HCT116 (cell line): ENCODE measurements at regions not wholly inside any gene's neighbourhood (a gene's known extent, or its start where the extent isn't known, plus 50 kb on each side); places are given as distances from the start of the nearest gene placed in this dataset.

Source experiments
- ATAC-seq: fragments of 200-7000 bp; cut with Tn5 transposase; 2 replicates; pipeline ENCODE4 v1.9.1; 2020; ENCODE audit warnings: mild to moderate bottlenecking, moderate library complexity
- BruUV-seq: library from RNA; stranded (reverse); fragments of 400-500 nt; replicated peaks from 2 replicates; lab custom pipeline; 2021; lab: Mats Ljungman, UMichigan
- CTCF ChIA-PET: fragments of 300-600 bp; sonication (Branson Sonifier 250); formaldehyde crosslinking; loops from one replicate; lab custom pipeline; 2021; ENCODE audit warnings: antibody characterized with exemption; lab: Charles Lee
- POLR2A ChIA-PET: fragments of 300-600, 350-600 bp; sonication (Branson Sonifier 250); formaldehyde crosslinking; loops from one replicate; lab custom pipeline; 2021; ENCODE audit warnings: antibody characterized with exemption; lab: Charles Lee
- RAD21 ChIA-PET, 2 experiments: fragments of 300-600 bp; sonication (Branson Sonifier 250); formaldehyde crosslinking; loops; one replicate each; lab custom pipeline; 2023; ENCODE audit warnings: low total read pairs in 2 of 2; ENCODE audit not compliant: uncharacterized antibody in 2 of 2, unreplicated experiment in 2 of 2, low non-redundant PET in 1 of 2; lab: Charles Lee
- DNase-seq: peaks from one replicate; pipeline ENCODE4 v3.0.0-alpha.2; 2010; ENCODE audit warnings: low read depth, low spot score
- H2AFZ ChIP-seq: fragments of 200-600 bp; shearing (Covaris generic), sonication (generic); 2 replicates; pipeline ENCODE4 v1.6.1; 2017; ENCODE audit warnings: low read depth, mixed run types, mixed read lengths, antibody characterized with exemption, low read length; ENCODE audit not compliant: poor library complexity, severe bottlenecking
- H3K27ac ChIP-seq: 2 replicates; pipeline ENCODE4 v1.5.1; 2012; ENCODE audit warnings: low read depth, low read length
- H3K27me3 ChIP-seq: fragments of 200-600 bp; sonication (generic); 2 replicates; pipeline ENCODE4 v1.6.1; 2016; ENCODE audit warnings: mixed run types, low read length, mixed read lengths; ENCODE audit not compliant: insufficient read depth
- H3K36me3 ChIP-seq, 2 experiments: fragments of 200-500 bp in 1 of 2; fragments of 200-600 bp in 1 of 2; sonication (Bioruptor generic) in 1 of 2; sonication (generic) in 1 of 2; 2 replicates each; pipeline versions ENCODE4 v1.5.1 to v1.6.1; 2014 to 2016; ENCODE audit warnings: low read length in 2 of 2, inconsistent platforms in 1 of 2, mixed read lengths in 1 of 2, mixed run types in 1 of 2; ENCODE audit not compliant: insufficient read depth in 2 of 2, control insufficient read depth in 1 of 2
- H3K4me1 ChIP-seq, 2 experiments: fragments of 200-600 bp in 1 of 2; sonication (generic) in 1 of 2; 2 replicates each; pipeline versions ENCODE4 v1.5.1 to v1.6.1; 2012 to 2017; ENCODE audit warnings: low read length in 2 of 2, inconsistent platforms in 1 of 2, mild to moderate bottlenecking in 1 of 2, mixed read lengths in 1 of 2, mixed run types in 1 of 2, moderate library complexity in 1 of 2; ENCODE audit not compliant: insufficient read depth in 2 of 2, control insufficient read depth in 1 of 2
- H3K4me2 ChIP-seq: fragments of 200-600 bp; sonication (generic); 2 replicates; pipeline ENCODE4 v1.6.1; 2017; ENCODE audit warnings: mixed run types, low read length, mixed read lengths
- H3K4me3 ChIP-seq, 2 experiments: fragments of 200-600 bp in 1 of 2; sonication (generic) in 1 of 2; replicated peaks in 1 of 2; 2 replicates each; pipeline ENCODE4 v1.5.1; 2011 to 2016; ENCODE audit warnings: low read length in 2 of 2, control low read depth in 1 of 2, low read depth in 1 of 2, mild to moderate bottlenecking in 1 of 2, mixed read lengths in 1 of 2, mixed run types in 1 of 2
- H3K79me2 ChIP-seq: fragments of 200-600 bp; sonication (generic); 2 replicates; pipeline ENCODE4 v1.6.1; 2017; ENCODE audit warnings: mild to moderate bottlenecking, mixed run types, low read length, moderate library complexity, mixed read lengths; ENCODE audit not compliant: insufficient read depth
- H3K9ac ChIP-seq: fragments of 200-600 bp; sonication (generic); 2 replicates; pipeline ENCODE4 v1.6.1; 2016; ENCODE audit warnings: low read length, mixed read lengths
- H3K9me2 ChIP-seq: fragments of 200-600 bp; sonication (generic), shearing (Covaris generic); 2 replicates; pipeline ENCODE4 v1.6.1; 2017; ENCODE audit warnings: mixed run types, mild to moderate bottlenecking, moderate library complexity; ENCODE audit not compliant: insufficient read depth
- H3K9me3 ChIP-seq, 2 experiments: fragments of 200-500 bp in 1 of 2; fragments of 200-600 bp in 1 of 2; sonication (Bioruptor generic) in 1 of 2; sonication (generic) in 1 of 2; 2 replicates each; pipeline ENCODE4 v1.6.1; 2014 to 2017; ENCODE audit warnings: low read length in 2 of 2, mixed read lengths in 2 of 2, inconsistent platforms in 1 of 2, low read depth in 1 of 2, mild to moderate bottlenecking in 1 of 2, mixed run types in 1 of 2, moderate library complexity in 1 of 2; ENCODE audit not compliant: control insufficient read depth in 1 of 2, insufficient read depth in 1 of 2
- H4K20me1 ChIP-seq: fragments of 200-600 bp; sonication (generic), shearing (Covaris generic); 2 replicates; pipeline ENCODE4 v1.6.1; 2017; ENCODE audit warnings: mixed run types, mild to moderate bottlenecking, moderate library complexity; ENCODE audit not compliant: insufficient read depth
- ATF3 ChIP-seq: IDR thresholded peaks from 2 replicates; pipeline ENCODE4 v1.6.1; 2012
- POLR2AphosphoS5 ChIP-seq: IDR thresholded peaks from 2 replicates; pipeline ENCODE4 v1.6.1; 2011; ENCODE audit warnings: mild to moderate bottlenecking, low read depth, low read length, moderate library complexity
- RAD21 ChIP-seq: IDR thresholded peaks from 2 replicates; pipeline ENCODE4 v1.6.1; 2012; ENCODE audit warnings: low read depth, mild to moderate bottlenecking
- REST ChIP-seq: IDR thresholded peaks from 2 replicates; pipeline ENCODE4 v1.6.1; 2012; ENCODE audit warnings: low read depth
- SIN3A ChIP-seq: IDR thresholded peaks from 2 replicates; pipeline ENCODE4 v1.6.1; 2012; ENCODE audit warnings: low read depth
- SP1 ChIP-seq: IDR thresholded peaks from 2 replicates; pipeline ENCODE4 v1.6.1; 2012; ENCODE audit warnings: low read depth
- SRF ChIP-seq: IDR thresholded peaks from 2 replicates; pipeline ENCODE4 v1.6.1; 2012; ENCODE audit warnings: low read depth
- ZBTB33 ChIP-seq: IDR thresholded peaks from 2 replicates; pipeline ENCODE4 v1.6.1; 2011; ENCODE audit warnings: mild to moderate bottlenecking, low read length, moderate library complexity; ENCODE audit not compliant: insufficient replicate concordance; ENCODE audit errors: extremely low read depth
- ZNF274 ChIP-seq: fragments of 200-500 bp; sonication (Bioruptor generic); IDR thresholded peaks from 2 replicates; pipeline ENCODE4 v1.6.1; 2014; ENCODE audit warnings: mild to moderate bottlenecking, low read depth, low read length, inconsistent platforms
- intact Hi-C: fragments of 100-400 bp; cut with micrococcal nuclease; formaldehyde crosslinking; loops from 2 replicates; pipeline ENCODE4 v1.10.0; 2022

GRCh38 chr14:89697281-89698060 is 257.1 kb downstream of the EFCAB11 start:
- Histone ChIP-seq H3K79me2 (no peaks in the 10 kb centered on the region), H3K9me2 (no peaks in the 10 kb centered on the region)
- TF ChIP-seq ZNF274 (no peak), REST (no peak), SRF (no peak), SP1 (no peak), ZBTB33 (no peak), RAD21 (no peak), SIN3A (no peak), POLR2AphosphoS5 (no peak), ATF3 (no peak)
- TF ChIP-seq, all 23 proteins: peak for 0
- H3K9ac ChIP-seq, result no peak overlapping the region
- ChIA-PET RAD21 (no interaction called here), CTCF (no interaction called here), POLR2A (no interaction called here)
- H3K4me1 ChIP-seq, result peaks cover 13 to 16% of the 10 kb centered on the region in 2 experiments
- H2AFZ ChIP-seq, result no peak overlapping the region
- no peaks in the 10 kb centered on the region for H3K9me3 ChIP-seq
- no peaks in the 10 kb centered on the region for H3K27me3 ChIP-seq
- BruUV-seq, result no TSS peak
- no peak for DNase-seq
- no peaks in the 10 kb centered on the region for H4K20me1 ChIP-seq
- no peak overlapping the region for H3K4me2 ChIP-seq
- ATAC-seq, result no peak
- no peak overlapping the region for H3K4me3 ChIP-seq
- H3K36me3 ChIP-seq, result no peaks in the 10 kb centered on the region
- no peak overlapping the region for H3K27ac ChIP-seq
- intact Hi-C loops, result no loop called here
